ENCODE measurements at regions not wholly inside any gene's neighbourhood (a gene's known extent, or its start where the extent isn't known, plus 50 kb on each side); places are given as distances from the start of the nearest gene placed in this dataset.

- no peak for TF ChIP-seq TSHZ2 (CRISPR knock-in tag; IDR thresholded peaks at IDR 0.05)
- TF ChIP-seq TCF4 (CRISPR knock-in tag; IDR thresholded peaks at IDR 0.05; ENCODE audit: borderline replicate concordance): no peak
These were observed 146.3 kb upstream of the CHRDL1 start (continued) for GRCh38 chrX:110941906-110942305.

GRCh38 chrX:110938977-110939732 is 143.5 kb upstream of the CHRDL1 start:
- TF ChIP-seq PPARA (CRISPR knock-in tag; IDR thresholded peaks at IDR 0.05; ENCODE audit: borderline replicate concordance) (no peak), TSHZ2 (CRISPR knock-in tag; IDR thresholded peaks at IDR 0.05) (no peak), OSR1 (CRISPR knock-in tag; IDR thresholded peaks at IDR 0.05) (no peak), RARB (CRISPR knock-in tag; IDR thresholded peaks at IDR 0.05) (no peak), CSRNP3 (CRISPR knock-in tag; IDR thresholded peaks at IDR 0.05) (no peak), ZFP30 (CRISPR knock-in tag; IDR thresholded peaks at IDR 0.05) (no peak), SNAI2 (CRISPR knock-in tag; IDR thresholded peaks at IDR 0.05) (no peak), POU6F1 (CRISPR knock-in tag; IDR thresholded peaks at IDR 0.05; ENCODE audit: borderline replicate concordance, low read depth) (no peak), ZFP3 (CRISPR knock-in tag; IDR thresholded peaks at IDR 0.05) (no peak), ZNF8 (CRISPR knock-in tag; IDR thresholded peaks at IDR 0.05) (no peak)
- no peak for ATAC-seq

- ATAC-seq: no peak
- TF ChIP-seq BACH2 (CRISPR knock-in tag; IDR thresholded peaks at IDR 0.05; ENCODE audit: borderline replicate concordance) (no peak), ESRRG (CRISPR knock-in tag; IDR thresholded peaks at IDR 0.05) (no peak), ISL1 (CRISPR knock-in tag; IDR thresholded peaks at IDR 0.05) (no peak), ZNF8 (CRISPR knock-in tag; IDR thresholded peaks at IDR 0.05) (no peak), TCF4 (CRISPR knock-in tag; IDR thresholded peaks at IDR 0.05; ENCODE audit: borderline replicate concordance) (no peak), ZNF565 (CRISPR knock-in tag; conservative IDR thresholded peaks at IDR 0.05; ENCODE audit: low read depth) (no peak), ZC3H10 (CRISPR knock-in tag; IDR thresholded peaks at IDR 0.05) (no peak), PATZ1 (CRISPR knock-in tag; IDR thresholded peaks at IDR 0.05; ENCODE audit: borderline replicate concordance) (no peak), POU6F1 (CRISPR knock-in tag; IDR thresholded peaks at IDR 0.05; ENCODE audit: borderline replicate concordance, low read depth) (no peak), CSDC2 (CRISPR knock-in tag; IDR thresholded peaks at IDR 0.05) (no peak), CSRNP3 (CRISPR knock-in tag; IDR thresholded peaks at IDR 0.05) (no peak), SNAI2 (CRISPR knock-in tag; IDR thresholded peaks at IDR 0.05) (no peak), TSHZ2 (CRISPR knock-in tag; IDR thresholded peaks at IDR 0.05) (no peak), ARNTL (CRISPR knock-in tag; IDR thresholded peaks at IDR 0.05; ENCODE audit: borderline replicate concordance, low read depth) (no peak), OSR1 (CRISPR knock-in tag; IDR thresholded peaks at IDR 0.05) (no peak)
These were observed 129.3 kb upstream of the CHRDL1 start for GRCh38 chrX:110924871-110925270.
